ENCODE measurements at regions not wholly inside any gene's neighbourhood (a gene's known extent, or its start where the extent isn't known, plus 50 kb on each side); places are given as distances from the start of the nearest gene placed in this dataset.

DNA sequence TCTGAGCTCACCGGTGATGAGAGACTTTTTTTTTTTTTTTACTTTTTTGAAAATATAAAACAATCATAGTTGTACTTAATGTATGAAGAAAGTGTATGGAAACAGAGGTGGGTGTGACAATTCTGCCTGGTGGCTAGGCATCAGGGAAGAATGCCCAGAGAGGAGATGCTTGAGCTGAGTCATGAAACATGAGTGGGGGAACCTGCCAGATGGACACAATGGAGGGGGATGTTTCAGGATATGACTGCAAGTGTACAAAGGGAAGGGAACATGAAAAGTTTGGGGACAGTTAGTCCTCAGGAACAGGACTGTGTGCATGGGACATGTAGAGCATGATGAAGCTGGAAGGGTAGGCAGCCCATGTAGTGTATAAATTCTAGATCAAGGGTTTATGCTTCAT, 274.2 kb upstream of the E2F7 start:
- Mint-ChIP-seq H3K9me3 (no peaks in the 10 kb centered on the region), H3K4me1 (ENCODE audit: low read depth) (no peaks in the 10 kb centered on the region), H3K4me3 (no peak overlapping the region), H3K27me3 (no peaks in the 10 kb centered on the region), H3K27ac (no peak overlapping the region), H3K36me3 (ENCODE audit: low read depth) (no peaks in the 10 kb centered on the region)
- no peaks in the 10 kb centered on the region for H3K9me3 ChIP-seq (ENCODE audit: control insufficient read depth in 1 of 2, insufficient read depth in 1 of 2, low read length in 2 of 2)
- no peak for DNase-seq
- H3K36me3 ChIP-seq (ENCODE audit: insufficient read depth, low read length): no peaks in the 10 kb centered on the region
- TF ChIP-seq, protein P1, sequence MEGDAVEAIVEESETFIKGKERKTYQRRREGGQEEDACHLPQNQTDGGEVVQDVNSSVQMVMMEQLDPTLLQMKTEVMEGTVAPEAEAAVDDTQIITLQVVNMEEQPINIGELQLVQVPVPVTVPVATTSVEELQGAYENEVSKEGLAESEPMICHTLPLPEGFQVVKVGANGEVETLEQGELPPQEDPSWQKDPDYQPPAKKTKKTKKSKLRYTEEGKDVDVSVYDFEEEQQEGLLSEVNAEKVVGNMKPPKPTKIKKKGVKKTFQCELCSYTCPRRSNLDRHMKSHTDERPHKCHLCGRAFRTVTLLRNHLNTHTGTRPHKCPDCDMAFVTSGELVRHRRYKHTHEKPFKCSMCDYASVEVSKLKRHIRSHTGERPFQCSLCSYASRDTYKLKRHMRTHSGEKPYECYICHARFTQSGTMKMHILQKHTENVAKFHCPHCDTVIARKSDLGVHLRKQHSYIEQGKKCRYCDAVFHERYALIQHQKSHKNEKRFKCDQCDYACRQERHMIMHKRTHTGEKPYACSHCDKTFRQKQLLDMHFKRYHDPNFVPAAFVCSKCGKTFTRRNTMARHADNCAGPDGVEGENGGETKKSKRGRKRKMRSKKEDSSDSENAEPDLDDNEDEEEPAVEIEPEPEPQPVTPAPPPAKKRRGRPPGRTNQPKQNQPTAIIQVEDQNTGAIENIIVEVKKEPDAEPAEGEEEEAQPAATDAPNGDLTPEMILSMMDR (IDR thresholded peaks at IDR 0.05): no peak
- no peak for ATAC-seq (ENCODE audit: poor library complexity)
- ChIA-PET CTCF (no interaction called here), POLR2A (no interaction called here)
- H3K27me3 ChIP-seq (ENCODE audit: control insufficient read depth in 1 of 2, insufficient read depth in 2 of 2, low read length in 2 of 2): no peaks in the 10 kb centered on the region
- intact Hi-C loops (cut with DNase I, micrococcal nuclease): no loop called here
- no peak overlapping the region for H3K4me3 ChIP-seq (ENCODE audit: low read length)
- H3K4me1 ChIP-seq (ENCODE audit: insufficient read depth, low read length): no peaks in the 10 kb centered on the region
- no peak overlapping the region for H3K27ac ChIP-seq (ENCODE audit: low read depth in 1 of 2, low read length in 2 of 2)

DNA sequence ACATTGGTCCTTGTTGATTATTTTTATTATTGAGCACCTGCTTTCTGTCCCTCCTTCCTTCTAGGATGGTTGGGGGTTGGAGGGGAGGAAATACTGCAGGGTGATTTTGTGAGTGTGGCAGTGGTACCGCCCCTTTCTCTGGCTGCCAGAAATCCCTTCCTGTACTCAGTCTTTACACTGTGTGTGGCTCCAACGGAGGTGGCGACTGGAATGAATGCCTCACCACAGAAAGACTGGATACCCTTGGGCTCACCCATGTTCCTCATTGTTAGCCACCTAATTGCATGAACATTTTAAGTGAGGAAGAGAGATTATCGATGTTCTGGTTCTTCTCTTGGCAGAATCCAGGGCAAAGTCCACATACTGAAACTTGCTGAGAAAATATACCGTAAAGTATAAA, 272.0 kb upstream of the E2F7 start:
- Histone ChIP-seq H3K9me3 (ENCODE audit: control insufficient read depth in 1 of 2, insufficient read depth in 1 of 2, low read length in 2 of 2) (no peaks in the 10 kb centered on the region), H3K4me1 (ENCODE audit: insufficient read depth, low read length) (no peaks in the 10 kb centered on the region), H3K27ac (ENCODE audit: low read depth in 1 of 2, low read length in 2 of 2) (no peak overlapping the region), H3K4me3 (ENCODE audit: low read length) (no peak overlapping the region), H3K36me3 (ENCODE audit: insufficient read depth, low read length) (no peaks in the 10 kb centered on the region), H3K27me3 (ENCODE audit: control insufficient read depth in 1 of 2, insufficient read depth in 2 of 2, low read length in 2 of 2) (no peaks in the 10 kb centered on the region)
- H3K9me3 Mint-ChIP-seq: no peaks in the 10 kb centered on the region
- H3K36me3 Mint-ChIP-seq (ENCODE audit: low read depth): no peaks in the 10 kb centered on the region
- no peaks in the 10 kb centered on the region for H3K27me3 Mint-ChIP-seq
- H3K27ac Mint-ChIP-seq: no peak overlapping the region
- no peak overlapping the region for H3K4me3 Mint-ChIP-seq
- ATAC-seq (ENCODE audit: poor library complexity): no peak
- no peak for DNase-seq
- intact Hi-C loops (cut with DNase I, micrococcal nuclease): no loop called here
- CTCF ChIA-PET: no interaction called here
- TF ChIP-seq, protein P1 (IDR thresholded peaks at IDR 0.05): no peak
- H3K4me1 Mint-ChIP-seq (ENCODE audit: low read depth): no peaks in the 10 kb centered on the region
- POLR2A ChIA-PET: no interaction called here

DNA sequence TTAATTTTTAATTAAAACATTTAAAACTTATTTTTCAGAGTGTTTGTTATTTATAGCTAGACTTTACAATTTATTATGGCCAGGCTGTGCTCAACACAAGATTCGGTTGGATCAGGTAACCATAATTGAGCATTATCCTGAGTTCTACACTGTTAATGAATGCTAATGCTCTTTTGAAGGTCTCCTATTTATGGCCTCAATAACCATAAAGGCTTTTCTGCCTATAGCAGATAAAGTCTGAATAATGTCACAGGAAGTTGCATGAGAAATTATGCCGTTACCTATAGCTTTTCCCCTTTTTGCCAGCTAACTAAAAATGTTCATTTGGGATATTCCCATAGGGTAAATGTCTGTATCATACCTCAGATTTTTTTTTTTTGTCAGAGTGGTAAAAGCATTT, 269.4 kb upstream of the E2F7 start:
- Mint-ChIP-seq H3K4me1 (ENCODE audit: low read depth) (no peaks in the 10 kb centered on the region), H3K9me3 (no peaks in the 10 kb centered on the region)

More for the DNA sequence above, 269.4 kb upstream of the E2F7 start:
- no peak overlapping the region for H3K27ac Mint-ChIP-seq
- ATAC-seq (ENCODE audit: poor library complexity): no peak
- no peak overlapping the region for H3K4me3 Mint-ChIP-seq
- intact Hi-C loops (cut with DNase I, micrococcal nuclease): no loop called here
- H3K36me3 Mint-ChIP-seq (ENCODE audit: low read depth): no peaks in the 10 kb centered on the region
- H3K27me3 ChIP-seq (ENCODE audit: control insufficient read depth in 1 of 2, insufficient read depth in 2 of 2, low read length in 2 of 2): no peaks in the 10 kb centered on the region
- ChIA-PET CTCF (no interaction called here), POLR2A (no interaction called here)
- TF ChIP-seq, protein P1 (IDR thresholded peaks at IDR 0.05): no peak
- no peaks in the 10 kb centered on the region for H3K4me1 ChIP-seq (ENCODE audit: insufficient read depth, low read length)
- H3K27me3 Mint-ChIP-seq: no peaks in the 10 kb centered on the region
- no peak overlapping the region for H3K27ac ChIP-seq (ENCODE audit: low read depth in 1 of 2, low read length in 2 of 2)
- no peaks in the 10 kb centered on the region for H3K36me3 ChIP-seq (ENCODE audit: insufficient read depth, low read length)
- H3K9me3 ChIP-seq (ENCODE audit: control insufficient read depth in 1 of 2, insufficient read depth in 1 of 2, low read length in 2 of 2): no peaks in the 10 kb centered on the region
- no peak for DNase-seq
- H3K4me3 ChIP-seq (ENCODE audit: low read length): no peak overlapping the region

Measured in CD4-positive, alpha-beta T cell (primary cell).